HUES64 (cell line): ENCODE measurements at regions not wholly inside any gene's neighbourhood (a gene's known extent, or its start where the extent isn't known, plus 50 kb on each side); places are given as distances from the start of the nearest gene placed in this dataset.

ENCODE experiments used
- H3K27ac ChIP-seq: 2 replicates; pipeline ENCODE4 v1.7.0; 2013; ENCODE audit warnings: low read depth, low read length, inconsistent platforms
- H3K27me3 ChIP-seq: 2 replicates; pipeline ENCODE4 v1.6.1; 2013; ENCODE audit warnings: mild to moderate bottlenecking, low read length; ENCODE audit not compliant: insufficient read depth
- H3K36me3 ChIP-seq: 2 replicates; pipeline ENCODE4 v1.6.1; 2013; ENCODE audit warnings: mild to moderate bottlenecking, low read length; ENCODE audit not compliant: insufficient read depth
- H3K4me1 ChIP-seq: 2 replicates; pipeline ENCODE4 v1.6.1; 2013; ENCODE audit warnings: mild to moderate bottlenecking, low read length, moderate library complexity; ENCODE audit not compliant: insufficient read depth
- H3K4me3 ChIP-seq: 2 replicates; pipeline ENCODE4 v1.5.1; 2013; ENCODE audit warnings: mild to moderate bottlenecking, low read length, moderate library complexity
- H3K9ac ChIP-seq: 2 replicates; pipeline ENCODE4 v1.6.1; 2013; ENCODE audit warnings: mild to moderate bottlenecking, low read depth, low read length
- H3K9me3 ChIP-seq: 2 replicates; pipeline ENCODE4 v1.6.1; 2013; ENCODE audit warnings: low read depth, low read length; ENCODE audit not compliant: insufficient read depth
- WGBS: fragments of 150-250, 120-280 bp; methylation state at CpG from one replicate; pipeline ENCODE4 v1.1.7; 2013; ENCODE audit warnings: missing lambda C conversion rate; 5-methylcytosine and 5-hydroxymethylcytosine counted together

- Histone ChIP-seq H3K9ac (no peak overlapping the region), H3K4me3 (no peak overlapping the region), H3K27ac (no peak overlapping the region), H3K4me1 (peaks cover 19% of the 10 kb centered on the region), H3K9me3 (no peaks in the 10 kb centered on the region), H3K27me3 (no peaks in the 10 kb centered on the region), H3K36me3 (no peaks in the 10 kb centered on the region)
- WGBS, result 90% methylated on average over 2 of the region's 2 CpGs
These were observed 427.2 kb upstream of the KLF6 start for GRCh38 chr10:4212111-4212630.

- no peak overlapping the region for H3K4me3 ChIP-seq
- no peaks in the 10 kb centered on the region for H3K27me3 ChIP-seq
- no peak overlapping the region for H3K27ac ChIP-seq
- 94% methylated on average over 5 of the region's 5 CpGs for WGBS
- no peaks in the 10 kb centered on the region for H3K9me3 ChIP-seq
- no peaks in the 10 kb centered on the region for H3K36me3 ChIP-seq
- H3K9ac ChIP-seq, result no peak overlapping the region
- no peaks in the 10 kb centered on the region for H3K4me1 ChIP-seq
These were observed 423.5 kb upstream of the KLF6 start for GRCh38 chr10:4208499-4208898.

- no peak overlapping the region for H3K27ac ChIP-seq
- H3K4me1 ChIP-seq, result no peaks in the 10 kb centered on the region
- no CpG with 5 or more reads among the region's 1 CpG for WGBS
- H3K27me3 ChIP-seq, result no peaks in the 10 kb centered on the region
- H3K36me3 ChIP-seq, result no peaks in the 10 kb centered on the region
- H3K9ac ChIP-seq, result no peak overlapping the region
- H3K9me3 ChIP-seq, result no peaks in the 10 kb centered on the region
- H3K4me3 ChIP-seq, result no peak overlapping the region
These were observed 420.1 kb upstream of the KLF6 start for GRCh38 chr10:4205113-4205512.

- 95% methylated on average over 1 of the region's 1 CpG for WGBS
- Histone ChIP-seq H3K9me3 (no peaks in the 10 kb centered on the region), H3K9ac (no peak overlapping the region), H3K27me3 (no peaks in the 10 kb centered on the region), H3K27ac (no peak overlapping the region), H3K36me3 (no peaks in the 10 kb centered on the region), H3K4me1 (no peaks in the 10 kb centered on the region), H3K4me3 (no peak overlapping the region)
These were observed 417.9 kb upstream of the KLF6 start for GRCh38 chr10:4202938-4203337.

GRCh38 chr10:4201866-4202825 is 417.1 kb upstream of the KLF6 start:
- WGBS, result 89% methylated on average over 14 of the region's 14 CpGs
- H3K27ac ChIP-seq, result no peak overlapping the region
- H3K9ac ChIP-seq, result no peak overlapping the region

GRCh38 chr10:4199196-4199595 is 414.2 kb upstream of the KLF6 start:
- Histone ChIP-seq H3K36me3 (no peaks in the 10 kb centered on the region), H3K4me1 (no peaks in the 10 kb centered on the region), H3K9ac (no peak overlapping the region), H3K27ac (no peak overlapping the region), H3K4me3 (no peak overlapping the region), H3K9me3 (no peaks in the 10 kb centered on the region), H3K27me3 (no peaks in the 10 kb centered on the region)
- 100% methylated on average over 2 of the region's 2 CpGs for whole genome bisulfite sequencing

More at GRCh38 chr10:4201866-4202825, 417.1 kb upstream of the KLF6 start:
- Histone ChIP-seq H3K4me1 (no peaks in the 10 kb centered on the region), H3K4me3 (no peak overlapping the region), H3K36me3 (no peaks in the 10 kb centered on the region), H3K27me3 (no peaks in the 10 kb centered on the region), H3K9me3 (no peaks in the 10 kb centered on the region)

- H3K27ac ChIP-seq, result no peak overlapping the region
- 91% methylated on average over 5 of the region's 5 CpGs for WGBS
- no peak overlapping the region for H3K4me3 ChIP-seq
- H3K4me1 ChIP-seq, result no peaks in the 10 kb centered on the region
- H3K9ac ChIP-seq, result no peak overlapping the region
- H3K36me3 ChIP-seq, result no peaks in the 10 kb centered on the region
- H3K27me3 ChIP-seq, result no peaks in the 10 kb centered on the region
- H3K9me3 ChIP-seq, result no peaks in the 10 kb centered on the region
These were observed 413.2 kb upstream of the KLF6 start for GRCh38 chr10:4198216-4198615.

GRCh38 chr10:4197676-4198075 is 412.7 kb upstream of the KLF6 start:
- Histone ChIP-seq H3K27me3 (no peaks in the 10 kb centered on the region), H3K9me3 (no peaks in the 10 kb centered on the region)

GRCh38 chr10:4196771-4197390 is 411.9 kb upstream of the KLF6 start:
- H3K9me3 ChIP-seq, result no peaks in the 10 kb centered on the region
- no peaks in the 10 kb centered on the region for H3K27me3 ChIP-seq
- no peaks in the 10 kb centered on the region for H3K36me3 ChIP-seq
- no peak overlapping the region for H3K27ac ChIP-seq
- H3K9ac ChIP-seq, result no peak overlapping the region
- no peaks in the 10 kb centered on the region for H3K4me1 ChIP-seq
- WGBS, result 91% methylated on average over 2 of the region's 2 CpGs
- no peak overlapping the region for H3K4me3 ChIP-seq

More at GRCh38 chr10:4197676-4198075, 412.7 kb upstream of the KLF6 start:
- no peak overlapping the region for H3K4me3 ChIP-seq
- no peaks in the 10 kb centered on the region for H3K4me1 ChIP-seq
- no peak overlapping the region for H3K27ac ChIP-seq
- H3K9ac ChIP-seq, result no peak overlapping the region
- no peaks in the 10 kb centered on the region for H3K36me3 ChIP-seq

- Histone ChIP-seq H3K36me3 (no peaks in the 10 kb centered on the region), H3K4me1 (no peaks in the 10 kb centered on the region), H3K4me3 (no peak overlapping the region), H3K27me3 (no peaks in the 10 kb centered on the region), H3K27ac (no peak overlapping the region), H3K9me3 (no peaks in the 10 kb centered on the region), H3K9ac (no peak overlapping the region)
- WGBS, result 100% methylated on average over 2 of the region's 3 CpGs
These were observed 411.2 kb upstream of the KLF6 start for GRCh38 chr10:4196183-4196582.

GRCh38 chr10:4195213-4195612 is 410.2 kb upstream of the KLF6 start:
- no peaks in the 10 kb centered on the region for H3K4me1 ChIP-seq
- H3K27me3 ChIP-seq, result no peaks in the 10 kb centered on the region
- no peak overlapping the region for H3K9ac ChIP-seq
- no peak overlapping the region for H3K4me3 ChIP-seq
- H3K36me3 ChIP-seq, result no peaks in the 10 kb centered on the region
- 96% methylated on average over 11 of the region's 14 CpGs for WGBS
- no peak overlapping the region for H3K27ac ChIP-seq
- H3K9me3 ChIP-seq, result no peaks in the 10 kb centered on the region
